Calu3 (cell line): ENCODE measurements at regions not wholly inside any gene's neighbourhood (a gene's known extent, or its start where the extent isn't known, plus 50 kb on each side); places are given as distances from the start of the nearest gene placed in this dataset.

ENCODE experiments used
- BruUV-seq: library from RNA; stranded (reverse); fragments of 400-500 nt; replicated peaks from 2 replicates; lab custom pipeline; 2021; lab: Mats Ljungman, UMichigan
- CTCF ChIA-PET: fragments of 300-600 bp; sonication (Branson Sonifier 250); formaldehyde crosslinking; loops from one replicate; lab custom pipeline; 2022; ENCODE audit warnings: antibody characterized with exemption; lab: Charles Lee
- DNase-seq: peaks from one replicate; pipeline ENCODE4 v3.0.0; 2022
- H3K27ac Mint-ChIP-seq: one replicate; pipeline ENCODE4 v1.8.0; 2022; ENCODE audit warnings: mixed read lengths; ENCODE audit not compliant: unreplicated experiment
- H3K27me3 Mint-ChIP-seq: one replicate; pipeline ENCODE4 v1.8.0; 2022; ENCODE audit warnings: mixed read lengths; ENCODE audit not compliant: unreplicated experiment
- H3K36me3 Mint-ChIP-seq: one replicate; pipeline ENCODE4 v1.8.0; 2022; ENCODE audit warnings: mild to moderate bottlenecking, moderate library complexity, mixed read lengths; ENCODE audit not compliant: insufficient read depth, unreplicated experiment
- H3K4me1 Mint-ChIP-seq: one replicate; pipeline ENCODE4 v1.8.0; 2022; ENCODE audit warnings: mild to moderate bottlenecking, low read depth, mixed read lengths; ENCODE audit not compliant: unreplicated experiment
- H3K4me3 Mint-ChIP-seq: one replicate; pipeline ENCODE4 v1.8.0; 2022; ENCODE audit warnings: mild to moderate bottlenecking, low read depth, moderate library complexity, mixed read lengths; ENCODE audit not compliant: unreplicated experiment
- H3K9me3 Mint-ChIP-seq: one replicate; pipeline ENCODE4 v1.8.0; 2022; ENCODE audit warnings: low read depth, mixed read lengths; ENCODE audit not compliant: unreplicated experiment
- intact Hi-C: fragments of 100-400 bp; cut with micrococcal nuclease; formaldehyde crosslinking; loops from one replicate; pipeline ENCODE4 v1.10.0; 2022; ENCODE audit not compliant: unreplicated experiment
- TF ChIP-seq, protein P1 (sequence below): fragments of 200-600 bp; IDR thresholded peaks from one replicate; pipeline ENCODE4 v1.8.0; 2022; ENCODE audit warnings: antibody characterized with exemption; ENCODE audit not compliant: unreplicated experiment

DNA sequence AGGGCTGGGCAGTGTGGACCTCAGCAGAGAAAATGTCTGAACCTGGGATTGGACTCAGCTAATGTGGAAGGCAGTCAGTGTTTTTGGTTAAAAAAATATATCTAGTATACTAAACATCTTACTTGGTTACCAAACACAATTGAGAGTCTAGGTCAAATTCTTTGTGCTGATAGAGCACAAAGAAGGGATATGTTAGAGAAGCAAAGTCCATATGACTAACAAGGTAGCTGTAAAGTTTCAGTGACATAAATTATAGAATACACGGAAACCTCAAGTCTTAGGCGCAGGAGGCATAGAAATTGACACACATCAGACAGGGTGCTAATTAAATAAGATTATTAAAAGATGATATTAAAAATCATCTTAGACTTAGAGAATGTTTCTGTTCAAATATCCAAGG, 718.3 kb downstream of the TLR4 start:
- CTCF ChIA-PET = no interaction called here

DNA sequence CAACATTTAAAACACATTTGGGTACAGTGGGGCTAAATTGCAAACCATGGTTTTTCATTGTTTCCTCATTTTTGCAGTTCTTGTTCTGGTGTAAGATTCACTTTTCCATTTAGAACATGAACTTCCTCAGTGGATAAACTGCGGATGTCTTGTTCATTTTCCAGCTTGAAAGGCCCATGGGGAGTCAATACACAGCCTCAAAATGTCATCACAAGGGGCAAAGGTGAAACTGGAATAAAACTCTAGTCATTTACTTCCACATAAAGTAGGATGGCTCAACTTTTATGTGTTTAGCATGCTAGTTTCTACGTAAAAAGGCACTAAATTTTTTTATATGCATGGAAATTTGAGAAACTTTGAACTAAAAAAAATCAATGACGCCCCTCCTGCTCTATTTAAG, 718.8 kb downstream of the TLR4 start:
- Mint-ChIP-seq H3K27me3 (no peaks in the 10 kb centered on the region), H3K36me3 (no peaks in the 10 kb centered on the region), H3K27ac (no peak overlapping the region), H3K9me3 (no peaks in the 10 kb centered on the region), H3K4me1 (no peaks in the 10 kb centered on the region), H3K4me3 (no peak overlapping the region)
- intact Hi-C loops = no loop called here
- DNase-seq = no peak
- no TSS peak for BruUV-seq
- TF ChIP-seq, protein P1, sequence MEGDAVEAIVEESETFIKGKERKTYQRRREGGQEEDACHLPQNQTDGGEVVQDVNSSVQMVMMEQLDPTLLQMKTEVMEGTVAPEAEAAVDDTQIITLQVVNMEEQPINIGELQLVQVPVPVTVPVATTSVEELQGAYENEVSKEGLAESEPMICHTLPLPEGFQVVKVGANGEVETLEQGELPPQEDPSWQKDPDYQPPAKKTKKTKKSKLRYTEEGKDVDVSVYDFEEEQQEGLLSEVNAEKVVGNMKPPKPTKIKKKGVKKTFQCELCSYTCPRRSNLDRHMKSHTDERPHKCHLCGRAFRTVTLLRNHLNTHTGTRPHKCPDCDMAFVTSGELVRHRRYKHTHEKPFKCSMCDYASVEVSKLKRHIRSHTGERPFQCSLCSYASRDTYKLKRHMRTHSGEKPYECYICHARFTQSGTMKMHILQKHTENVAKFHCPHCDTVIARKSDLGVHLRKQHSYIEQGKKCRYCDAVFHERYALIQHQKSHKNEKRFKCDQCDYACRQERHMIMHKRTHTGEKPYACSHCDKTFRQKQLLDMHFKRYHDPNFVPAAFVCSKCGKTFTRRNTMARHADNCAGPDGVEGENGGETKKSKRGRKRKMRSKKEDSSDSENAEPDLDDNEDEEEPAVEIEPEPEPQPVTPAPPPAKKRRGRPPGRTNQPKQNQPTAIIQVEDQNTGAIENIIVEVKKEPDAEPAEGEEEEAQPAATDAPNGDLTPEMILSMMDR = no peak
- CTCF ChIA-PET = no interaction called here

More for the DNA sequence above, 718.3 kb downstream of the TLR4 start:
- intact Hi-C loops = no loop called here
- H3K27ac Mint-ChIP-seq = no peak overlapping the region
- H3K27me3 Mint-ChIP-seq = no peaks in the 10 kb centered on the region
- no peaks in the 10 kb centered on the region for H3K9me3 Mint-ChIP-seq
- DNase-seq = no peak
- no peak overlapping the region for H3K4me3 Mint-ChIP-seq
- TF ChIP-seq, protein P1 = no peak
- no peaks in the 10 kb centered on the region for H3K36me3 Mint-ChIP-seq
- BruUV-seq = no TSS peak
- no peaks in the 10 kb centered on the region for H3K4me1 Mint-ChIP-seq

DNA sequence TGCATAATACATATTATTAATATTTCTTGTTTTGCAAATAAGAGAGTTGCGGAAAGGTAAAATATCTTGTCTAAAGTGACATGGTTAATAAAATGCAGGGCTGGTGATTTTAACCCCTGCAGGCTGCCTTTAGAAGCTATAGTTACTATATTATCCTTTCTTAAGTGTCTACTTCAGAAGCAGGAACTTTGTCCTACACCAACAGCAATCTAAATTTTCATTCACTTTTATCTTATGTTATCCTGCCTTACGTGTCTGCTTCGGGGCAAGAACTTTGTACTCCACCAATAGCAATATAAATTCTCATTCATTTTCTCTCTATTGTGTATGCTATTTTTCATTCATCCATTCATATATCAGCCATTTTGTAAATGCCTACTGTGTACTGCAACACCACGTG, 719.5 kb downstream of the TLR4 start:
- Mint-ChIP-seq H3K4me1 (no peaks in the 10 kb centered on the region), H3K27me3 (no peaks in the 10 kb centered on the region), H3K9me3 (no peaks in the 10 kb centered on the region), H3K27ac (no peak overlapping the region), H3K36me3 (no peaks in the 10 kb centered on the region), H3K4me3 (no peak overlapping the region)
- BruUV-seq = no TSS peak
- TF ChIP-seq, protein P1 = no peak
- intact Hi-C loops = no loop called here
- CTCF ChIA-PET = no interaction called here
- no peak for DNase-seq

DNA sequence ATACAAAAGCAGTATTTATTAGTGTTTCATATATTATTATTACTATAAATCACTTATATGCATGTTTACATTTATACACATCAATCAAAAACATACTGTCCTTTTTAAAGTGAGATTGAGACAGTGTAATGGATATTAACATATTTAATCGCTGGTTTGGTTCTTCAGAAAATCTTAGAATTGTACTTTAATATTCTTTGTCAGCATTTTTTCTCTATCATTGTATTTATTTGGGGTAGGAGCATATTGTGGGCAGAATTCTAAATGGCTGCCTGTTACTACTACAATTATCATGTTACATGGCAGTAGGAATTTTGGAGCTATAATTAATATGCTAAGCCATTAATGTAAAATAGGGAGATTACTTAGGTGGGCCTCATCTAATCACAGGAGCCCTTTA, 722.6 kb downstream of the TLR4 start:
- intact Hi-C loops = no loop called here
- Mint-ChIP-seq H3K9me3 (peaks cover 5% of the 10 kb centered on the region), H3K36me3 (no peaks in the 10 kb centered on the region), H3K4me3 (no peak overlapping the region), H3K27me3 (no peaks in the 10 kb centered on the region), H3K4me1 (no peaks in the 10 kb centered on the region), H3K27ac (no peak overlapping the region)
- no TSS peak for BruUV-seq
- CTCF ChIA-PET = no interaction called here
- TF ChIP-seq, protein P1 = no peak
- DNase-seq = no peak
